ENCODE measurements at regions not wholly inside any gene's neighbourhood (a gene's known extent, or its start where the extent isn't known, plus 50 kb on each side); places are given as distances from the start of the nearest gene placed in this dataset.

DNA sequence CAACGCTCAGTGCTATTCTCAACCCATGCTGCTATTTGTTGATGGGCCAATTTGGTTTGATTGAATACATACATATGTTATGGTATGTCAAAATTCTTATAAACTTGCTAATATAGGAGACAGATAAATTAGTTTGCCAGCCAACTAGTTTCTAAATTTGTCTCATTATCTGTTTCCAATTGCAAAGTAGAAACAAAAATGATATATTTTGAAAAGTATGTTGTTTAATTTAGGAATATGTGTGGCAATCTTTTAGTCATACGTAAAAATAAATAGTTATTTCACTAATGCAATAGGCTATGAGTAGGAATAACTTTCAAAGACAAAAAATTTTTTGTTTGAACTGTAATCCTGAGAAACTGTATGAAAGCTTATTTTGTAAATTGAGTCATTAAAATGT lies 210.6 kb upstream of the KCNJ16 start:
- H3K27me3 Mint-ChIP-seq (ENCODE audit: low read depth), result no peaks in the 10 kb centered on the region
- peaks cover 5% of the 10 kb centered on the region for H3K36me3 Mint-ChIP-seq (ENCODE audit: low read depth)
- no peak overlapping the region for H3K4me3 Mint-ChIP-seq
- H3K27ac Mint-ChIP-seq (ENCODE audit: unreplicated experiment), result no peak overlapping the region
- peaks cover 6% of the 10 kb centered on the region for H3K4me1 Mint-ChIP-seq
- H3K9me3 Mint-ChIP-seq, result peaks cover 12% of the 10 kb centered on the region
- TF ChIP-seq, protein P1, sequence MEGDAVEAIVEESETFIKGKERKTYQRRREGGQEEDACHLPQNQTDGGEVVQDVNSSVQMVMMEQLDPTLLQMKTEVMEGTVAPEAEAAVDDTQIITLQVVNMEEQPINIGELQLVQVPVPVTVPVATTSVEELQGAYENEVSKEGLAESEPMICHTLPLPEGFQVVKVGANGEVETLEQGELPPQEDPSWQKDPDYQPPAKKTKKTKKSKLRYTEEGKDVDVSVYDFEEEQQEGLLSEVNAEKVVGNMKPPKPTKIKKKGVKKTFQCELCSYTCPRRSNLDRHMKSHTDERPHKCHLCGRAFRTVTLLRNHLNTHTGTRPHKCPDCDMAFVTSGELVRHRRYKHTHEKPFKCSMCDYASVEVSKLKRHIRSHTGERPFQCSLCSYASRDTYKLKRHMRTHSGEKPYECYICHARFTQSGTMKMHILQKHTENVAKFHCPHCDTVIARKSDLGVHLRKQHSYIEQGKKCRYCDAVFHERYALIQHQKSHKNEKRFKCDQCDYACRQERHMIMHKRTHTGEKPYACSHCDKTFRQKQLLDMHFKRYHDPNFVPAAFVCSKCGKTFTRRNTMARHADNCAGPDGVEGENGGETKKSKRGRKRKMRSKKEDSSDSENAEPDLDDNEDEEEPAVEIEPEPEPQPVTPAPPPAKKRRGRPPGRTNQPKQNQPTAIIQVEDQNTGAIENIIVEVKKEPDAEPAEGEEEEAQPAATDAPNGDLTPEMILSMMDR (conservative IDR thresholded peaks at IDR 0.05), result no peak
- DNase-seq (ENCODE audit: low read depth, low spot score), result no peak

DNA sequence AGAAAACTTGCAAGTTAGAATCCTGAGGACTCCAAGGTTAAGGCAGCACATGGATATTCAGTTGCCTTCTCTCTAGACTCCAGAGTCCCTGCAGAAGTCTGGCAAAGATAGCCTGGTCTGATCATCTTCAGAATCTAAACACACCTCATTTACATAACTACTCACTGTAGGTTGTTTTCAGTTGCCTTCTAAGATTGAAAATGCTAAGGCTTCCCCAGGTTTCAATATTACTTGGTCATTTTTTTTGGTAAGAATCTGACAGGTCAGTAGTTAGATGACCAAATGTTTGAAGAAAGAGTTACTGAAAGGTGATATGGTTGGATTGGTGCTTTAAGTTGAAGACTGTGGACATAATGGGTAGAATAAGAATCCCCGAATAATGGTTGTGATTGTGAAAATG lies 205.4 kb upstream of the KCNJ16 start:
- Mint-ChIP-seq H3K27me3 (ENCODE audit: low read depth) (no peaks in the 10 kb centered on the region), H3K4me1 (peaks cover 40% of the 10 kb centered on the region), H3K9me3 (peaks cover 5% of the 10 kb centered on the region), H3K27ac (ENCODE audit: unreplicated experiment) (peak overlapping the region; percentile 45), H3K36me3 (ENCODE audit: low read depth) (no peaks in the 10 kb centered on the region), H3K4me3 (no peak overlapping the region)
- TF ChIP-seq, protein P1 (conservative IDR thresholded peaks at IDR 0.05), result no peak
- no peak for DNase-seq (ENCODE audit: low read depth, low spot score)

DNA sequence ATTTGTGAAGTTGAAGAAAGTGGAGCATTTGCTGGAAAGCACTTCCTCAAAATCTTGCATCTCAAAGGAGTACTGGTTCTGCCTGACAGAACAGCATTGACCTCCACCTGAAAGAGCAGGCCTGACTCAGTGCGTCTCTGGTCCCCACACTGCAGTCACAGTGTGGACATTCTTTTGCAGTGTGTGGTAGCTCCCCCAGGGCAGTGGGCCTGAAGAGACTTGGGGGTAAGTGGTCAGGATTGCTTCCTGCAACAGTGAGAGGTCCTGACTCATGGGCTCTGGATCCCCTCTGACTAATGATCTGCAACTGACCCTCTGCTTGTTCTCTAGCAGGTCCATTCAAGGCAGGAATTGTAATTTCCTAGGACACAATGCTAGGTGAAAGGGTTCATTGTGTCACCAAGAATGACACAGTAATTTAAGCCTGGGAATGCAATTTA lies 204.9 kb upstream of the KCNJ16 start:
- H3K9me3 Mint-ChIP-seq, result peaks cover 5% of the 10 kb centered on the region
- H3K27ac Mint-ChIP-seq (ENCODE audit: unreplicated experiment), result peak overlapping the region; percentile 45
- TF ChIP-seq, protein P1 (conservative IDR thresholded peaks at IDR 0.05), result no peak
- peaks cover 40% of the 10 kb centered on the region for H3K4me1 Mint-ChIP-seq
- no peaks in the 10 kb centered on the region for H3K27me3 Mint-ChIP-seq (ENCODE audit: low read depth)
- no peaks in the 10 kb centered on the region for H3K36me3 Mint-ChIP-seq (ENCODE audit: low read depth)
- no peak overlapping the region for H3K4me3 Mint-ChIP-seq
- DNase-seq (ENCODE audit: low read depth, low spot score), result no peak

DNA sequence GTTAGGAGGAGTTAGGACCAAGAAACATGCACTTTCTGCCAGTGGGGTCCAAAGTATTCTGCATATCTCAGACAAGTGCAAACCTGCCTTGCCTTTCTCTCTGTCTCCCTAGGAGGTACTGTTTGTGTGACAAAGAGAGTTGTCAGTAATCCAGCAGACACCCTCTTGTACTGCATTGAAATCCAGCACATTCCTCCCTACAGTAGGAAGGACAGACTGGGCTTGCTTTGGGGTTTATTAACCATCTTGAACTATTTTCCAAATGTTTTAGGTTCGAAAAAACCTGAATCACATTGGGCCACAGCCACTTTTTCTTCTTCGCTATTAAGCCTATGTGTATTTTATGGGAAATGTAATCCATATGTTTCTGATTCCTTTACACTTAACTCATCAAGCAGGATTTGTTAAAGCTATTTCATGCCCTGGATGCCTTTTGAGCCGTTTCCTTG lies 204.2 kb upstream of the KCNJ16 start:
- TF ChIP-seq, protein P1 (conservative IDR thresholded peaks at IDR 0.05), result no peak
- peaks cover 40% of the 10 kb centered on the region for H3K4me1 Mint-ChIP-seq
- H3K9me3 Mint-ChIP-seq, result peaks cover 5% of the 10 kb centered on the region
- peak overlapping the region; percentile 45 for H3K27ac Mint-ChIP-seq (ENCODE audit: unreplicated experiment)
- no peak overlapping the region for H3K4me3 Mint-ChIP-seq
- H3K36me3 Mint-ChIP-seq (ENCODE audit: low read depth), result no peaks in the 10 kb centered on the region
- H3K27me3 Mint-ChIP-seq (ENCODE audit: low read depth), result no peaks in the 10 kb centered on the region
- DNase-seq (ENCODE audit: low read depth, low spot score), result no peak

DNA sequence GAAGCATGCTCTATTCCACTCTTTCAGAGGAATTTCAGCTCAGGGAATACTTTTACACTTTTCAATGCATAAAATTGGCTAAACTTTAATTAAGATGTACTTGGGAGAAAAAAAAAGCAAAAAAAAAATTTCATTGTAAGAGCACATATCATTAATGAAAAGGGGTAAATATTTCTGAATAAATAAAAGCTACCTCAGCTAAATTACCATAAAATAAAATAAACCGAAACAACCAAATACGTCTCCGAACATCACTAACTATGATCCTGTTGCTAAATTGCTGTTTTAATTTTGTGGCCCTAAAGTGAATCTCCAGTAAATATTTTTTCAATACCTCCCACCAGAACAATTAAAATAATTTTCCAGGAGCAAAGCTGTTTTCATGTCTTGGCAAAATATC lies 203.7 kb upstream of the KCNJ16 start:
- Mint-ChIP-seq H3K9me3 (peaks cover 5% of the 10 kb centered on the region), H3K4me3 (no peak overlapping the region), H3K27me3 (ENCODE audit: low read depth) (no peaks in the 10 kb centered on the region), H3K27ac (ENCODE audit: unreplicated experiment) (no peak overlapping the region), H3K4me1 (peaks cover 40% of the 10 kb centered on the region), H3K36me3 (ENCODE audit: low read depth) (no peaks in the 10 kb centered on the region)
- TF ChIP-seq, protein P1 (conservative IDR thresholded peaks at IDR 0.05), result no peak
- no peak for DNase-seq (ENCODE audit: low read depth, low spot score)
